ENCODE measurements at regions not wholly inside any gene's neighbourhood (a gene's known extent, or its start where the extent isn't known, plus 50 kb on each side); places are given as distances from the start of the nearest gene placed in this dataset.
A peak's percentile ranks its signal among the peaks of the same experiment; 100 is the strongest.
"Not testable (repeated sequence)": the region's sequence is repeated elsewhere in the genome, so short reads cannot be mapped to it uniquely, and the experiment has no call there.

- DNase-seq (ENCODE audit: low spot score) = peak; percentile 25
Observed at GRCh38 chr13:50599046-50599445, 244.4 kb downstream of the DLEU7 start.

- no peak for DNase-seq (ENCODE audit: low spot score)
Observed at GRCh38 chr13:50599927-50600326, 243.6 kb downstream of the DLEU7 start.

DNA sequence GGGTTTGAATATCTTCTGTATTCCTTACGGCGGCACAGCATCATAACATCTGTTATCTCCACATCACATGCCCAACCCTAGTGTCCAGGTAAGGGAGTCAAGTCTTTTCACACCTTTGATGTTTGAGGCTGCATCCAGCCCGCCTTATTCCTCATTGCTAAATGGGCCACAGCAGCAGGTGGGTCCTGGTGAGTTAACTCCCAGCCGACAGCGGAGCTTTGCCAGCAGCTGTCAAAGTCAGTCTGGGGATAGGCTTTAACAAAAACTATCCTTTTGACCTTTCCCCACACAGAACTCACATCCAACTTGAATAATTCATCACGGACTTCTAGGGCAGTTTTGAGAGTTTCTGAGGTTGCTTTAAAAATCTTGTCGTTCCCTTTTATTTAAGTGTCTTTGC, 235.1 kb downstream of the DLEU7 start:
- no peak for DNase-seq (ENCODE audit: low spot score)

GRCh38 chr13:50609011-50609410, 234.5 kb downstream of the DLEU7 start:
- no peak for DNase-seq (ENCODE audit: low spot score)

DNA sequence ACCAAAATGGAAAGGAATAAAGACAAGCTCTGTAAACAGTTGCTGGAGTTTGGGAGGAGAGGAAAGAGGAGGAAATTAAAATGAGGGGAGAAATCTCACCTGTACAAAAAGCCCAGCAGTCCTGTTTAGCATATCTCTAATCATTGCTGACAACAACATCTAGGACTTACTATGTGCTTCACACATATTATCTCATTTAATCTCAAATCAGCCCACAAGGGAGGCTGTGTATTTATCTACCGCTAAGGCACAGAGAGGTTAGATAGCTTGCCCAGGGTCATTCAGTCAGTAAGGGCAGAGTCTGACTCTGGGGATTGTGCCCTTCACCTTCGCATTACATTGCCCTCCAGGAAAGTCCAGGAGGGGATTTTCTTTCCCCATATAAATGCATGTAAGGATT, 233.3 kb downstream of the DLEU7 start:
- no peak for DNase-seq (ENCODE audit: low spot score)

GRCh38 chr13:50611117-50611781, 232.2 kb downstream of the DLEU7 start:
- DNase-seq (ENCODE audit: low spot score) = no peak

DNA sequence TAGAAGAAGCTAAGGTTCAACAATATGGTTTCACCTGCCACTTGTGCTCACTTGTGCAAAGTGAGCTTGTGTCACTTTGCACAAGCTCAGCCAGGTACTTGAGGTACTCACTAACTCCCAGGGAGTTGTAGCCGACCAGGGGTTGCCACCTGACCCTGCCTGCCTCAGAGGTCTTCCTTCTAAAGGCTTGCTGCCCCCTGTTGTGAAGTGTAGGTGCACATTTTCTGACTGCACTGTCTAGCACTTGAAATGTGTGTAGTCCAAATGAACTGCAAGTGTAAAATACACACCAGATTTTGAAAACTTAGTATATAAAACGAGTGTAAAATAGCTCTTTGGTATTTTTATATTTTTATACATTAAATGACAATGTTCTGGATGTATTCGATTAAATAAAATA, 230.8 kb downstream of the DLEU7 start:
- peak; percentile 49 for DNase-seq (ENCODE audit: low spot score)

GRCh38 chr13:50613356-50613831, 230.1 kb downstream of the DLEU7 start:
- DNase-seq (ENCODE audit: low spot score) = no peak

DNA sequence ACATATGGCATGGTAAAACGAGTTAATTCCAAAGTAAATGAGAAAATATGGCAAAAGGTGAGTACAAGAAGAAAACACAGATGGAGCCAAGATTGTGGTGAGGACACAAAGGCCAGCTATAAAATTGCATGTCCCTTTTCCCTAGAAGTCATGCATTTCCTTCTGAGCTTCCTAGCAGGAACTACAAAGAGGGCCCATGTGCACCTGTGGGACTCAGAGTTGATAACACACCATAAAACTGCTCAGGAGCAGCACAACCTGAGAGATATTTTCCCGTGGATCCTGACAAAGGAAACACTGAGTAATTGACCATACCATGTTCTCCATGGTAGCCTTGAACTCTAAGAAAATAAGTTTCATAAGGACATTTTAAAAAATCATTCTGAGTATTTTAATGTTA, 228.3 kb downstream of the DLEU7 start:
- DNase-seq (ENCODE audit: low spot score) = no peak

GRCh38 chr13:50616101-50616500, 227.4 kb downstream of the DLEU7 start:
- DNase-seq (ENCODE audit: low spot score) = no peak

- no peak for DNase-seq (ENCODE audit: low spot score)
Observed at GRCh38 chr13:50617134-50617721, 226.3 kb downstream of the DLEU7 start.

GRCh38 chr13:50618206-50618605, 225.3 kb downstream of the DLEU7 start:
- no peak for DNase-seq (ENCODE audit: low spot score)

- DNase-seq (ENCODE audit: low spot score) = no peak
Observed at GRCh38 chr13:50626101-50626547, 217.4 kb downstream of the DLEU7 start.

DNA sequence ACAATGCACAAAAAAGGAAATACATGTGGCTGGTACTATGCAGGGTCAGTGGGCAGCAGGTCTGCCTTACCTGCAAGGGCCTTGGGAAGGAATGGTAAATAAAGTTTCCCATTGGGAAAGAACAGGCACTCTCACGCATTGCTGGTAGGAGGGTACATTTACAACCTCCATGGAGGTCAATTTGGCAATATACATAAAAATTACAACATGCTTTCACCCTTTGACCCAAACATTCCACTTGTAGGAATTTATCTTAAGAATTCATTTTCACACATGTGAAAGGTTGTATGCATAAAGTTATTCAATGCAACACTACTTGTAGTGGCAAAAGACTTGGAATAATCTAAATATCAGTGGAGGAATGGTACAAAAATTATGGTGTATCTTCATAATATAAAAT, 216.4 kb downstream of the DLEU7 start:
- no peak for DNase-seq (ENCODE audit: low spot score)

GRCh38 chr13:50628512-50628911, 215.0 kb downstream of the DLEU7 start:
- DNase-seq (ENCODE audit: low spot score) = not testable (repeated sequence)

DNA sequence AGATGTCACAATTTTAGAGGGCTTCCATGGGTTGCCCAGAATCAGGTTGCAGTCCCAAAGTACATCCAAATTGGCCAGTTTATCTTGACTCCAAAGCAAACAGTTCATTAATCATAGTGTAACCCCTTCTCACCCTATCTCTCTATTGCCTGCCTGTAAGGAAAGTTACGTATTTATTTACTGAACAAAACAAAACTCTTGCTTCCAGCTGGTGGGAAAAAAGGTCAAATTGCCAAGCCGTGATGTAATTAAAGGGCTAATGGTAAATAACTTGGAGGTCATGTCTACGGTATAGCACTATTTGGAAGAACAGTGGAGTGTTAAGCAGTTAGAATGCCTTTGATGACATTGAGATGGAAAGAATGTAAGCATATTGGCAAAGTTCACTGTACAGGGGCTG, 214.0 kb downstream of the DLEU7 start:
- no peak for DNase-seq (ENCODE audit: low spot score)

GRCh38 chr13:50629966-50630365, 213.5 kb downstream of the DLEU7 start:
- no peak for DNase-seq (ENCODE audit: low spot score)

DNA sequence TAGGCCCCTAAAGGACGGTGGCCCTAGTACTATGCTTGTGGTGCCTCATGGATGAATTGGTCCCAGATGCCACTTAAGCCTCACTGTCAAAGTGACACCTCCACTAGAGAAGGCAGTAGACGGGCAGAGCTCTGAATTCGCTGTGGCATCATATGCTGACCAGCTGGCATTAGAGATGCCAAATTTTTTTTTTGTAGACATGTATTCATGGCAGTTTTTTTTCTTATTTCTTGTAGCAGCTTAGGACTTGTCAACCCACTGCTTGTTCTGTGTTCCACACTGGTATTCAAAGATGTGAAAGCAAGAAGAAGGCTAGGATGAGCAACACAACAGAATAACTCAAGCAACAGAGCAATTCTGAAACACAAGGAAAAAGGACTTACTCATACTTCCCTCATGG, 212.5 kb downstream of the DLEU7 start:
- DNase-seq (ENCODE audit: low spot score) = no peak

DNA sequence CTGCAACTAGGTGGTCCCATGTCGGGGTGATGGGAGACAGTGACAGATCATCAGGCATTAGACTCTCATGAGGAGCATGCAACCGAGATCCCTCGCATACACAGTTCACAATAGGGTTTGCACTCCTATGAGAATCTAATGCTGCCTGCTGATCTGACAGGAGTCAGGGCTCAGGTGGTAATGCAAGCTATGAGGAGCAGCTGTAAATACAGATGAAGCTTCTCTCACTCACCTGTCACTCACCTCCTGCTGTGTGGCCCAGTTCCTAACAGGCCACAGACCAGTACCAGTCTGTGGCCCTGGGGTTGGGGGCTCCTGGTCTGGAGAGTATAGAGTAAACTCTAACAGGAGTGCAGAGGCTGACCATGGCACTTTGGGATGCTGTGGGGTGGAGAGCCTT, 209.2 kb downstream of the DLEU7 start:
- DNase-seq (ENCODE audit: low spot score) = no peak

DNA sequence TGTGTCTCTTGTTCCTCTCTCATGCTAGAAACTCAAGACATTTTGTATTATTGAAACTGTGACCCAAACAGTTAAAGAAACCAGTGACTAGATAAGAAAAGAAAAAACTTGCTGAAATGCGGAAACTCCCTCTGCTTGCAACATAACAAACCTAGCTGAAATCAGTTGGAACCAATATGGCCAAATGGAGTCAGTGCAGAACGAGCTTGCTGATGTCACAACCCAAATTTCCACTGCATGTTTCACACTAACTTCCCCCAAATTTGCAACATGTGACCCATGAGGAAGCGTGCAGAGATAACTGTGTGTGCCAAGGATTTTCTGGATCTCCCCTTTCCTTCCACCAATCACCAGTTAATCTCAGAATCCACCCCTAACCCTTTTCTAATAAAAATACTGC, 208.0 kb downstream of the DLEU7 start:
- peak; percentile 69 for DNase-seq (ENCODE audit: low spot score)

DNA sequence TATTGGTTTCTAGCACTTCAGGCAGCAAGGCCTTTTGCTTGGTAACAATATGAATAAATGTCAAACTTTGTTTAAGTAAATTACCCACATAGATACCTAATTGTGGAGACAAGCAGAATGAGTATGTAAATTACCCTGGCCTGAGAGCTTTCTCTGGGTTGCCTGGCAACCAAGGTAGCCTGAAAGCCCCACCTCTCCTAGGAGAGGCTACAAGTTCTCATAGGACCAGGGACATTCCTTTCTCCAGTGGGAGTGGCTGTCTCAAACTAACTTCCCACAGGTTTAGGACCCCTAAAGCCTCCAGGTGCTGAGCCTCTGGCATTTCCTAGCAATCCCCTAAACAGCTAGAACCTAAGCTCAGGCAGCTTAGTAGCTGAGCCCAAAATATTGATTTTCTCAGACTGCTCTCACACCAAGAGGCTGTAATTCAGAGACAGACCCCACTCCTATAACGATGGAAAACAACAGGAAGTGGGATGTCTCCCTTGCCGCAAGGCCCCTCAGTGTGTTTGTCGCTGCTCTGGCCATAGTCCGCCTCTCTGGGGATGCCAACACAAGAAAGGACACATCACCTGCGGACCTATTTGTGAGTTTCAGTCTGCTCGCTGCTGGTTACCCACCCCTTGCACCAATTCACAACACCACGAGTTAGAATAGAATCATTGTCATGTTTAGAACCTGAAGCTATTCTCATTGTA, 207.3 kb downstream of the DLEU7 start:
- DNase-seq (ENCODE audit: low spot score) = peak; percentile 70

DNA sequence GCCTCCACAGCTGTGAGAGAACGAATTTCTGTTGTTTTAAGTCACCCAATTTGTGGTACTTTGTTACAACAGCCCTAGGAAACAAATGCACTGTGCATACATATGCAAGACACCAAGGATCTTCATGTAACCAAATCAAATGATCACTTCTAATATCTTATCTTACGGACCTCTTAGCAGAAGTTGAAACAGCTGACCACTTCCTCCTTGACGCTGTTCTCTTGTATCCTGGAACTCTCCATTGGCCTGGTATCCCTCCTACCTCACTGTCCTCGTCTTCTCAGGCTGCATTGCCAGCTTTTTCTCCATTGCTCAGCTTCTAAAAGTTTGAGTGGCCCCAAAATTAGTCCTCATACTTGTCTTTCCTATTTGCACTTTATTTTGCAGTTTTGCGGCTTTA, 200.4 kb downstream of the DLEU7 start:
- no peak for DNase-seq (ENCODE audit: low spot score)

Data from NAMALWA (cell line).